ENCODE measurements at regions not wholly inside any gene's neighbourhood (a gene's known extent, or its start where the extent isn't known, plus 50 kb on each side); places are given as distances from the start of the nearest gene placed in this dataset.

DNA sequence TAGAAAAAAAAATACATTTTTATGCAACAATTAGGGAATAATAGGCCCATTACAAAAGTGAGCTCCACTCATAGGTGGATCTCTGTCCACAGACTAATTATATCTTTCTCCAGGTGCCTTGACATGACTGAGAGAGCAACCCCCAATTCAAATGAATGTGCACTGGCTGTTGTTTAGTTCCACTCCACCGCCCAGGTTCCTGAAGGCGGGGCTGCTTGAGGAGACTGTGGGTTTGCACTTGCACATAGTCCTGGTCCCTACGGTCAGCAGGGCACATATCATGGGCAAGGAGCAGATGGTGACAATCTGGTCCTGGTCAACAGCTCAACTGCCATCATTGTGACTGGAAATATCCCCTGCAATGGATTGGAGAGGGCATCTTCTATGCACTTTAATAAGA, 195.6 kb upstream of the PWP1 start:
- Histone ChIP-seq H3K9me3 (no peaks in the 10 kb centered on the region), H3K4me3 (no peak overlapping the region), H3K36me3 (no peaks in the 10 kb centered on the region), H3K27me3 (no peaks in the 10 kb centered on the region)
- DNase-seq = no peak

GRCh38 chr12:107491856-107492255, 193.7 kb upstream of the PWP1 start:
- Histone ChIP-seq H3K36me3 (no peaks in the 10 kb centered on the region), H3K27me3 (no peaks in the 10 kb centered on the region), H3K9me3 (no peaks in the 10 kb centered on the region), H3K4me3 (no peak overlapping the region)
- no peak for DNase-seq

DNA sequence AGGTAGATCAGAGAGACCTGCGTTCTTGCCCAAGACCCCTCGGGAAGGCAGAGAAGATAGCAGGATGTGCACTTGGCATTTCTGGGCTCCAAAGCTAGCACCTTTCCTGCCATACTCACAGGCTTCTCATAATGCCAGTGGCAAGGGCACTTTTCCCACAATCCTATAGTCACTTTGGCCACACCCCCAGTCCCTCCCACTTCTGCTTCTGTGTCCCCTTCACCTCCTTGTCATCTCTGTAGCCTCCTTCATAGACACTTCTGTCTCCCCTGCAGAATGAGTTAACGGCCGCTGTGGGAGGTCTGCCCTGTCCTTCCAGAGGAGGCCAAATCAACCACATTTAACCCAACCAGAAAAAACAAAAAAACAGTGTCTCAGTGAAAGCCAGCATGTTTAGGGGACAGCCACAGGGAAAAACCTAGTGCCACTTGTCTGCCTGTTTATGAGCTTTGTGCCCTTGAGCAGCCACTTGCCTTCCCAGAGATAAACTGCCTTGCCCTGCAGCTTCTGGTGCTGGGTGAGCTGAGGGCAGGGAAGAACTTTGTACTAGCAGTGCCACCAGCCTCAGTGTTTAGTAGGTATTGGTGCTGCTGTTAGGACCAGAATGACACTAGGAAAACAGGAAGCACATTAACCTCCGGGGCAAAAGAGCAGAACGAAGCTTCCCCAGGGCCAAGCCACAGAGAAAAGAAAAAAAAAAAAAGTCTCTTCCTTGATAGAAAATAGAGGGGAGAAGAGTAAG, 193.0 kb upstream of the PWP1 start:
- no peak for DNase-seq
- Histone ChIP-seq H3K27me3 (no peaks in the 10 kb centered on the region), H3K4me3 (no peak overlapping the region), H3K36me3 (no peaks in the 10 kb centered on the region), H3K9me3 (no peaks in the 10 kb centered on the region)

DNA sequence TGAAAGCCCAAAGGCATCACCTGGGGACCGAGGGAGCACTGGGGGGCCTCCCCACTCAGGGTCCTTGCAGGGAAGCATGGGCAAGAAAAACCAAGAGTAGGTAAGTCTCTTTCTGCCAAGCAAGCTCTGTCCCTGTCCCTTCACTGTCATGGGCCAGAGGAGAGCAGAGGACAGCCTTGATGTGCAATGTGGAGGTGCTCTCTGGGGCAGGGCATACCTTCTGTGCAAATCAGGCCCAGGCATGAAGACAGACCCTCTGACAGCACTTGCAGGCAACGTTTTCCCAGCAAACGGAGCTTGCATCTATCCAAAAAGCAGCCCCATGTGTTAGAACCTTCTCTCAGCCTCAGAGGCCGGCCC, 192.5 kb upstream of the PWP1 start:
- Histone ChIP-seq H3K4me3 (no peak overlapping the region), H3K27me3 (no peaks in the 10 kb centered on the region), H3K9me3 (no peaks in the 10 kb centered on the region), H3K36me3 (no peaks in the 10 kb centered on the region)
- DNase-seq = no peak

- Histone ChIP-seq H3K4me3 (no peak overlapping the region), H3K9me3 (no peaks in the 10 kb centered on the region), H3K27me3 (no peaks in the 10 kb centered on the region), H3K36me3 (no peaks in the 10 kb centered on the region)
- DNase-seq = no peak
These were observed 191.9 kb upstream of the PWP1 start for GRCh38 chr12:107493666-107494065.

- Histone ChIP-seq H3K36me3 (no peaks in the 10 kb centered on the region), H3K9me3 (no peaks in the 10 kb centered on the region), H3K27me3 (no peaks in the 10 kb centered on the region), H3K4me3 (no peak overlapping the region)
- no peak for DNase-seq
These were observed 191.3 kb upstream of the PWP1 start for GRCh38 chr12:107494331-107494730.

GRCh38 chr12:107495604-107496003, 190.0 kb upstream of the PWP1 start:
- Histone ChIP-seq H3K27me3 (no peaks in the 10 kb centered on the region), H3K9me3 (no peaks in the 10 kb centered on the region), H3K36me3 (no peaks in the 10 kb centered on the region), H3K4me3 (no peak overlapping the region)
- no peak for DNase-seq

GRCh38 chr12:107497231-107497630, 188.4 kb upstream of the PWP1 start:
- no peaks in the 10 kb centered on the region for H3K9me3 ChIP-seq
- DNase-seq = no peak
- H3K36me3 ChIP-seq = no peaks in the 10 kb centered on the region
- no peaks in the 10 kb centered on the region for H3K27me3 ChIP-seq
- no peak overlapping the region for H3K4me3 ChIP-seq

DNA sequence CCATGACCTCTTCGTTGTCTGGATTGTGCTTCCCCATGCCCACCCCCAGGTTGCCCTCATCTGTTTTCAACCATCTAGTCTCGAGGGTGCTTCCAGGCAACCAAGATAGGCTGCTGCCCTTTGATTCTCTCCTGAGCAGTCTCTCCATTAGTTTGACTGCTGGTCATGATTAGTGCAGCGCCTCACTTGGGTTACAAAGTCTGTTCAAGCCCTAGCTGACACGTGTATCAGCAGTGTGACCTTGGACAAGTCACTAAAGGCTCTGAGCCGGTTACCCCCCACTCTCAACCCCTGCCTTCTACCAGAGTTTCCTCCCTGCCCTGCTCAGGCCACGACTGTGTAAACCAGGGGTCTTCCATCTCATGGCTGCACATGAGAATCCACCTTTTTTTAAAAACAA, 185.3 kb upstream of the PWP1 start:
- no peak for DNase-seq
- Histone ChIP-seq H3K27me3 (no peaks in the 10 kb centered on the region), H3K36me3 (no peaks in the 10 kb centered on the region), H3K4me3 (no peak overlapping the region), H3K9me3 (no peaks in the 10 kb centered on the region)

DNA sequence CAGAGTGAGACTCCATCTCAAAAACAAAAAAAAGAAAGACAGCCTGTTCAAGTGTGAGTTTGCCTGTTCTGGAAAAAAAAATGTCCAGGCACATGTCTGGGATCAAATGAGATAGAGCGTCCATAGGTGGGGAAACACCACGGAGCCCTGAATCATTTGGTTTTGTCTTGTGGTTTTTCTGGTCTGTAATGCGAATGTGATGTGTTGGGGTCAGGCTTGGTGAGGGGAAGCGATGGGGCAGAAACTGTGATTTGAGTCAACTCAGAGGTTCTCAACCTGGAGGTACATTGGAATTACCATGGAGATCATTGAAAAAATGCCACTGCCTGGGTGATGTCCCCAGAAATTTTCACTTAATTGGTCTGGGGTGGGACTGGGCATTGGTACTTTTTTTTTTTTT, 183.9 kb upstream of the PWP1 start:
- no peak overlapping the region for H3K4me3 ChIP-seq
- DNase-seq = no peak
- H3K36me3 ChIP-seq = no peaks in the 10 kb centered on the region
- no peaks in the 10 kb centered on the region for H3K27me3 ChIP-seq
- no peaks in the 10 kb centered on the region for H3K9me3 ChIP-seq

- no peak for DNase-seq
- no peaks in the 10 kb centered on the region for H3K27me3 ChIP-seq
- no peaks in the 10 kb centered on the region for H3K9me3 ChIP-seq
- H3K36me3 ChIP-seq = no peaks in the 10 kb centered on the region
- no peak overlapping the region for H3K4me3 ChIP-seq
These were observed 182.3 kb upstream of the PWP1 start for GRCh38 chr12:107503129-107503855.

GRCh38 chr12:107503887-107504885, 181.4 kb upstream of the PWP1 start:
- Histone ChIP-seq H3K4me3 (no peak overlapping the region), H3K36me3 (no peaks in the 10 kb centered on the region), H3K27me3 (no peaks in the 10 kb centered on the region), H3K9me3 (no peaks in the 10 kb centered on the region)
- no peak for DNase-seq

GRCh38 chr12:107509421-107509820, 176.2 kb upstream of the PWP1 start:
- no peaks in the 10 kb centered on the region for H3K36me3 ChIP-seq
- no peak overlapping the region for H3K4me3 ChIP-seq
- no peaks in the 10 kb centered on the region for H3K27me3 ChIP-seq
- no peaks in the 10 kb centered on the region for H3K9me3 ChIP-seq
- DNase-seq = no peak

DNA sequence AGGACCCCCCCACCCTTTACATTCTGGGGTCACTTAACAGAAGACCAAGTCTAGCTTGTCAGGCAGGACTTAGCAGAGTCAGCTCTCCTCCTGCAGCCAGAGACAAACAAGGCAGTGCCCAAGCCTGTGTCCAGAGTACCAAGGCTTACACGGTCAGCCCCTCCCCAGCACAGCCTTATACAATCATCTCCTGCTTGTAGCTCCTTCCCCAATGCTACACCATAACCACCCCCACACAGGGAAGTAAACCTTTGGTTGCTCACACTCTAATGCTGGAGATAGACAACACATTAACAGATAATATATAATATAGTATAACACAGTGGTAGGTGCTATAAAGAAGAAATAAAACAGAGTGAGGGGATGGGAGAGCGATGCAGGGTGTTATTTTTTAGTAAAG, 175.4 kb upstream of the PWP1 start:
- H3K9me3 ChIP-seq = no peaks in the 10 kb centered on the region
- no peak for DNase-seq
- H3K27me3 ChIP-seq = no peaks in the 10 kb centered on the region
- no peak overlapping the region for H3K4me3 ChIP-seq
- no peaks in the 10 kb centered on the region for H3K36me3 ChIP-seq

- Histone ChIP-seq H3K9me3 (no peaks in the 10 kb centered on the region), H3K27me3 (no peaks in the 10 kb centered on the region), H3K4me3 (no peak overlapping the region), H3K36me3 (no peaks in the 10 kb centered on the region)
- peak; percentile 75 for DNase-seq
These were observed 174.3 kb upstream of the PWP1 start for GRCh38 chr12:107511292-107511691.

DNA sequence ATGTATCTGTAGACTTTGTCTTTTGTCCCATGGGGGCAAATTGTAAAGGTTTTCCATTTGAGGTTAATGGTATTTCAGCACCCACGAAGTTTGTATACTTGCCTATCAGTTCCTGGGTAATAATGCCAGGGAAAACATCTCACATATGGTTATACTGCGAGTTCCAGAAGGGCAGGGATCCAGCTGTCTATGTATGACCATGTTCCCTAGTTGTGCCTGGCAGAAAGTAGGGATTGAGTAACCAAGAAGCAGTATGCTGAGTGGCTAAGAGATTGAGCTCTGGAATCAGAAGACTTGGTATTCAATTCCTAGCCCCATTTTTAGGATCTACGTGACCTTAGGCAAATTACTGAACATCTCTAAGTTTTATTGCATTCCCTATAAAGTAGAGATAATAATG, 173.2 kb upstream of the PWP1 start:
- no peak overlapping the region for H3K4me3 ChIP-seq
- no peaks in the 10 kb centered on the region for H3K36me3 ChIP-seq
- peak; percentile 67 for DNase-seq
- no peaks in the 10 kb centered on the region for H3K9me3 ChIP-seq
- no peaks in the 10 kb centered on the region for H3K27me3 ChIP-seq

GRCh38 chr12:107513184-107513583, 172.4 kb upstream of the PWP1 start:
- Histone ChIP-seq H3K36me3 (no peaks in the 10 kb centered on the region), H3K4me3 (no peak overlapping the region), H3K27me3 (no peaks in the 10 kb centered on the region), H3K9me3 (no peaks in the 10 kb centered on the region)
- no peak for DNase-seq
